NCI-H1694 (cell line): ENCODE measurements at regions not wholly inside any gene's neighbourhood (a gene's known extent, or its start where the extent isn't known, plus 50 kb on each side); places are given as distances from the start of the nearest gene placed in this dataset.
"Not testable (repeated sequence)": the region's sequence is repeated elsewhere in the genome, so short reads cannot be mapped to it uniquely, and the experiment has no call there.

Source experiments
- DNase-seq: peaks from one replicate; lab custom pipeline; 2025; lab: John Stamatoyannopoulos, UW

DNA sequence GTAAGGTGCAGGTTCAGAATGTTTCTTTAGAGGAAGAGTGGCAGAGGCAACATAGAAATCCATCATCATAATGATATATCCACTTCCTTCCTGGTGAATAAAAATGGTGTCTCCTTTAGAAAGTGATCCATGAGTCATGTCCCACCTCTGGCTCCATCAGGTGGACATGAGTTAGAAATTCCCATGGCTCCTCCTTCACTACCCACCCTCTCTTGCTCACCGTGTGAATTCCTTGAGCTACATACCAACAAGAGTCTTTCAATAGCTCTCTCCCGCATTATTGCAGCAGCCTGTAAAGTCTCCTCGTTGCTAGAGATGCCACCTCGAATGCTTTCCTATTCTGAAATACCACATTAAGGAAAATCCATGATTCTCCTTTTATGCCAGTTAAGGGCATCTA is 317.6 kb downstream of the LNPK start:
- DNase-seq, result no peak

DNA sequence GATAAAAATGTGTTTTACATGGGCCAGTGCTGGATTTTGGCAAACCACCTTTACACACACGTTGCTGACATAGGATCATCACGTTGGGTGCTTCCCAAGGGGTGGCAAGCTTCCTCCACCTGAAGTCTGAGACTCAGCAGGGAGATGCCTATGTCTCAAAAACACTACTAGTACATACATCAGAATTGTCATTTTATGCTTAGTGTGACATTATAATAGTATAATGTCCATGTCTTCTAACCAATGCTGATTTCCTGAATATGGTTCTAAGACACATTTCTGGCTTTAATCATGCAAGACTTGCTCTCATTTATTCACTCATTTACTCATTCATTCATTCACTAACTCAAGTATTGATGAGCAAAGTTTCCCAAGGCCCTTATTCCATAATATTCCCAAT is 322.3 kb downstream of the LNPK start:
- no peak for DNase-seq

DNA sequence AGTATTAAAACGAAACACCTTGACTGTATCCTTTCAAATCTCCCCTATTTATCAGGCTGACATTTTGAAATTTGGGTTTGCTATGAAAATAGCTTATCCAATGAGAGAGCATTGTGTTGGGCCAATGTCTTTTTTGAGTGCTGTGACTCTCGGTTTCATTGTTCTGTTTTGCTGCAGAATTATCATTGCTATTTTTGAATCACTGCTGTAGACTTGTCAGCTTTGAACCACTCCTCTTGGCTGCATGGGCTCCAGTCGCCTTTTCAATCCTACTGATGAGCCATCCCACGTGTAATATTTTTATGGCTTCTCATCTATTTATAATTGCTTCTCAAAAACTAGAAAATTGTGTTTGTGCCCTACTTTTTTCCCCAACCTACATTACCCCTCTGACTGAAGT is 322.8 kb downstream of the LNPK start:
- no peak for DNase-seq

DNA sequence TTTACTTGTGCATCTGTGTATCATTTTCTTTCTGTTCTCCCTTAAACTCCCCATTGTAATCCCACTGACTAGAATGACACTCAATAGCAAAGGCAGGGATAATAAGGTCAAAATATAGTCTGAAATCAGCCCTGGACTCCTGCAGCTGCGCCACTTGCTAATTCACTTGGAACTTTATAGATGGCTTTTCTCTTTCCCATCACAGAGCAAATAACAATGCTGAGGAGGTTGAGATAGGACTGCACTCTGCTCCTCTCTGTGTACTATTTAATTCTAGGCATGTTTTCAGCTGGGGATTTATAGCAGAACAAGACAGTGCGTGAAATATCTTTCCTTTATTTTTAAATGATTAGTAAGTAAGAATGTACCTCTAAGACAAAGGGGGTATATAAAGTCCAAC is 324.2 kb downstream of the LNPK start:
- DNase-seq, result no peak

DNA sequence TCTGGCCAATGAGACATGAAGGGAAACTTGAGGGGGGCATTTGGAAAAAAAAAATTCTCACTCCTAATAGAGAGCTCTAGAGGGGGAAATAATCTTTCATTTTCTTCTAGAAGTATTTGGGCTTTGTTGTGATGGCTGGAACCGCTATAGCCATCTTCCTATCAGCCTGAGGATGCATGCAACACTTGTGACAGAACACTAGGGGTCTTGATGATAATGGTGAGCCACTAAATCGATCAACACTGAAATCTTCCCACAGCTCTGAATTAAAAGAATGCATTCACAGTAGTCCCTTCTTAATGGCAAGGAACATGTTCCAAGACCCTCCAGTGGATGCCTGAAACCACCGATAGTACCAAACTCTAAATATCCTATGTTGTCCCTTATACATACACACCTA is 325.3 kb downstream of the LNPK start:
- no peak for DNase-seq

DNA sequence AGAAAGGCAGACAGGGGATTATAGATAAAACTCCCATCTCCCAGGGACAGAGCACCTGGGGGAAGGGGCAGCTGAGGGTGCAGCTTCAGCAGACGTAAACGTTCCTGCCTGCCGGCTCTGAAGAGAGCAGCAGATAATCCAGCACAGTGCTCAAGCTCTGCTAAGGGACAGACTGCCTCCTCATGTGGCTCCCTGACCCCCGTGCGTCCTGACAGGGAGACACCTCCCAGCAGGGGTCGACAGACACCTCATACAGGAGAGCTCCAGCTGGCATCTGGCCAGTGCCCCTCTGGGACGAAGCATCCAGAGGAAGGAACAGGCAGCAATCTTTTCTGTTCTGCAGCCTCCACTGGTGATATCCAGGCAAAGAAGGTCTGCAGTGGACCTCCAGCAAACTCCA is 333.3 kb downstream of the LNPK start:
- DNase-seq, result not testable (repeated sequence)

DNA sequence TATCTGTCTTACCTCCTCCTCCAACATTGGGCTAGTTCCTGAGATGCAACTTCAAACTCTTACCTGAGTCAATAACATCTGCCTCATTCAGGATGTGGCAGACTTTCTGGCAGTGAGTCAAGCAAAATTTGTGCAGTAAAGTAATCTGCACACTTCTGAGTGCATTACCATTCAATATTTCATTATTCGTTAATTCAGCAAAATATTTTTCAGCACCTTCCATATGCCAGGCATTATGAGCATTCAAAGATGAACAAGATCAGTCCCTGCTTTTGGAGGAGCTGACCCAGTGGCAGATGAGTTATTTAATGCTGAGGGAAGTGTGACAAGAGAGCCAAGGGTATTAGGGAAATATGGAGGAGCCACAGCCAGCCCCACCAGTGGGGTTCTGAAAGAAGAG is 339.7 kb downstream of the LNPK start:
- DNase-seq, result no peak

DNA sequence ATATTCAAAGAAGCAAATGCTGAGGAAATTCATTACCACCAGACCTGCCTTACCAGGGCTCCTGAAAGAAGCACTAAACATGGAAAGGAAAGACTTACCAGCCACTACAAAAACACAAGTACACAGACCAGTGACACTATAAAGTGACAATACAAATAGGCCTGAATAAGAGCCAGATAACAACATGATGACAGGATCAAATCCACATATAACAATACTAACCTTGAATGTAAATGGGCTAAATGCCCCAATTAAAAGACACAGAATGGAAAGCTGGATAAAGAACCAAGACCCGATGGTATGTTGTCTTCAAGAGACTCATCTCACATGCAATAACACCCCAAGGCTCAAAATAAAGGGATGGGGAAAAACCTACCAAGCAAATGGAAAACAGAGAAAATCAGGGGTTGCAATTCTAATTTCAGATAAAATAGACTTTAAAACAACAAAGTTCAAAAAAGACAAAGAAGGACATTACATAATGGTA is 353.4 kb downstream of the LNPK start:
- no peak for DNase-seq

DNA sequence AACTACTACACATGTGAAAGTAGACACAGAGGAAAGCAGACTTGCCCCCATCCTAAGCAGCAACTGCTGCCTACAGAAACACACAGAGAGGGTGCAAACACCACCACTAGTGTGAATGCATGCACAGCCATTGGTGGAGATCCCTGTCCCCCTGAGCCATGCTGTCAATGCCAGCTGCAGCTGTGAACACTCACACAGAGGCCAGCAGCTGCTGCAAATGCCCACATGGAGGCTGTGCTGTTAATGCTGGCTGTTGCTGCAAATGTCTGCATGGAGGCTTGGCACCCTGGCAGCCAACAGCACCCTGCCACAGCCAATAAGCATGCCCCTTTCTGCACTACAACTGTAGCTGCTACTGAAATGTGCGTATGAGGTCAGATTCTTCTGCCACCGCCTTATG is 355.0 kb downstream of the LNPK start:
- no peak for DNase-seq

DNA sequence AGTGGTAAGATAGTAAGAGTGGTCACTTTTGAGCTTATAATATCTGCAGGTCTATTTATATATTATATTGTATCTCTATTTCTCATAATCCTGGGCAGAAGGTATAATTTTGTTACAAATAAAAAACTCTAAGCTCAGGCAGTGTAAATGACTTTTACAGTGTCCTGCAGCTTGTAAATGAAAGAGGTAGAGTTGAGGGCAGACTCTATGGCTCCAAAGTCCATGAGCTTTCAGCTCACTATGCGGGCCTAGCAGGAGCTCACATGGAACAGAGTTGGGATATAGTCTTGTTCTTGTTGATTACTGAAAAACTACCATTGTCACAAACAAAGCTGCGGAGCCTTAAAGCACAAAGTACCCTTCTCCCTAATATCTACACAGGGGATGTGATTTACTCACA is 361.4 kb downstream of the LNPK start:
- DNase-seq, result no peak

DNA sequence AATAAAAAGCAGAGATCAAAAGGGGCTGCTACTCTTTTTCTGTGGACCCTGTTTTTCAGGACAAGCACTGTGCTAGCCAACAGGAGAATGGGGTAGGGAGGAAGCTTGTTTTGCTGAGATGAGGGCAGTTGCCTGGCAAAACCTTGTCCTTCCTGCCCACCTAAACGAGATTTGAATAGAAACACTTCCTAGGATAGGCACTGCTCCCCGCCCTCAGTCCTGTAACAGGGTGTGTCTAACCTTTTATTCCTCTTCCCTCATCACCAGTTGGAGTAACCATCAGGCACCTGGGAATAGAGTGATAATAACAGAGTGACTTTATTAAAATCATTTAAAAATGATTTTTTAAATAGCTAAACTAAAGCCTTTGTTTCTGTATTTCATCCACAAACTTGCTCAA is 368.8 kb downstream of the LNPK start:
- DNase-seq, result no peak

DNA sequence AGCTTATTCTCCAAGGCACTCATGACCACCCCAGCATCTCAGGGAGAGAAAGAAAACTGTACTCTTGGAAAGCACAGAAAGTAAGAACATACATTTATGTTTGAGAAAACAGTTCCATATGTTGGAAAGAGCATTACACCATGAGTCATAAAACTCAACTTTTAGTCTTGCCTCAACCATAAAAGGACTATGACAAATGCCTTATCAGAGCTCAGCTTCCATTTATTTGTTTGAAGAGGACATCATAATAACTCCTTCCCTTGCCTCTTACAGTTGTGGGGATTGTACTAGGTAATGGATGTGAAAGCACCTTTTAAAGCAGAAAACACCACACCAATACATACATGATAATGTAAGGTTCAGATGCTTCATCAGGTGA is 370.8 kb downstream of the LNPK start:
- no peak for DNase-seq

DNA sequence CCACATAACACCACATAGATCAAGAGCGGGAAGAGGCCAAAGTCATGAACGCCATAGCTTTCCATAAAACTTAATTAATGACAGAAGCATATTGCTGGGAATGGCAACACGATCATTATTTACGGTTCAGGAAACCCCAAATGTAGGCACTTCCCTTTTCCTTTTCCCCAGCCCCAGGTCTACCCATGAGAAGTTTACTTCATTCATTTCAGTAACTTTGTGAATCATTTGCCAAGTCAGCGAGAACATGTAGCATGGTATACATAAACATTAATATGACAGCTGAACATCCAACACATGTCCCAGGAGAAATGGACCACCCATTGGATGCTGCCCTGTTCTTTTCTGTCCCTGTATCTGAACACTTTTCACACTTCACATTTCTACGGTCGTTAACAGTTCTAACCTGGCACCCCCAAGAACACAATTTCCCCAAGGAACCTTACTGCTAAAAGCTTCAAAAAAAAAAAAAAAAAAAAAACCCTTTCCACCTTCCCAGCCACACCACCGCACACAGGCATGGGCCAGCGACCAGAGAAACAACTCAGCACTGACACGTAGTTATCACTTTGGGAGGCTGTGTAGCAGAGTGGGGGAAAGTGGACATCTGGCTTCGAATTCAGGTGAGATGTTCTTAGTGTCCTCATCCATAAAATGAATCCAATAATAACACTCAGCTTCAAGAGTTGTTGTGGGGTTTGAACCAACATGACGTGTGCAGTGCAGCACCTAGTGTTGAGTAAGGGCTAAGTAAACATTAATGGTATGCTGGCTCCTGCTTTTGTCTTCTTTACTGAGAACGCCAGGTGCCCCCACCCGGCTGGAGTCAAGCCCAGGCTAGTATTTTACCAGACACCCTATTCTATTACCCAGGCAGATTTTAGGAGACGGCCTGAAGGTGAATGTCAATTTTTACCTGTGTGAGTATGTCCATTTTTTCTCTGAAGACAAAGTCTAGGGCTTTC is 371.5 kb downstream of the LNPK start:
- DNase-seq, result no peak

DNA sequence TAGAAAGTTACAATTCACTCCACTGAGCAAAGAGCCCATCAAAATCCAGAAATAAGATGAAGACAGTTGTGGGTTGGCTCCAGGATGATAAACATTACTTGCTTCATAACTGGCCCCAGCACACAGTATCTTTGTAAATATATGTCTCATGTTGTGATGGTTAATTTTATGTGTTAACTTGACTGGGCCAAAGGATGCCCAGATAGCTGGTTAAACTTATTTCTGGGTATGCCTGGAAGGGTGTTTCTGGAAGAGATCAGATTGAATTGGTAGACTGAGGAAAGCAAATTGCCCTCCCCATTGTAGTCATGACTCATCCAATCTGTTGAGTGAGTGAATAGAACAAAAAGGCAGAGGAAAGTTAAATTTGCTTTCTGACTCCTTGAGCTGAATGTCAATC is 373.8 kb downstream of the LNPK start:
- DNase-seq, result no peak

DNA sequence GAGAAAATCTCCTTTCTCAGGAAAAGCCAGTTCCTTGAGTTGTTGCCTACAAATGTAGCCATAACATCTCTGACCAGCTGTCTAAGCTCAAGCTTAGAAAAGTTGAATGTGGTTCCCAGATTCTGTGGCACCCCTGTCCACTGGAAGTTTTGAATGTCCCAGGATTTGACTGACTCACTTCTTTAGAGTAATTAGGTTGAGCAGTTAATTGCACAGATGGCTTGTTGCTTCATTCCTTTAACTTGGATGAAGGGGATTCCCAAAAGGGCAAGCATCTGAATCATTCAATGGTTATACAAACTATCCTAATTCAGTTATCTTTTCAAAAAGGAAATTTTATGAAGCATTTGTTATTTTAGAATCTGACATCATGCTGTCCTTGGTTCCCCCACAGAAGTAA is 374.7 kb downstream of the LNPK start:
- no peak for DNase-seq

DNA sequence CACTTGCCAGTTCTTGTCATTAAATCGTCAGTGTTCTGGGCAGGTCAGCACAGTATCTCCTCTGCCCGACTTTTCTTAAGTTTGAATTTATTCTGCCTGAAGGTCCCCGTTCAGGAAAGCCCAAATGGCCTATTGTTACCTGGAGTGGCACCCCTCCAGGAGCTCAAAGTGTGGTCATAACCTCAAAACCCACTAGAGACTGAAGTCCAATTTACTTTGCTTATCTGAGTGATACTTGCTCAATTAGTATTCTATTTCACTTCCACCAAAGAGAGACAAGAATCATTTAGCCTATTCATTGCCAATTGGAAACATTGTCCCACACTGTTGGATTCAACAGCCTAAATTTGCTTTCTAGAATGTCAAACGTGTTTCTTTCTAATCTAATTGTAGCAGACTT is 375.3 kb downstream of the LNPK start:
- DNase-seq, result no peak

DNA sequence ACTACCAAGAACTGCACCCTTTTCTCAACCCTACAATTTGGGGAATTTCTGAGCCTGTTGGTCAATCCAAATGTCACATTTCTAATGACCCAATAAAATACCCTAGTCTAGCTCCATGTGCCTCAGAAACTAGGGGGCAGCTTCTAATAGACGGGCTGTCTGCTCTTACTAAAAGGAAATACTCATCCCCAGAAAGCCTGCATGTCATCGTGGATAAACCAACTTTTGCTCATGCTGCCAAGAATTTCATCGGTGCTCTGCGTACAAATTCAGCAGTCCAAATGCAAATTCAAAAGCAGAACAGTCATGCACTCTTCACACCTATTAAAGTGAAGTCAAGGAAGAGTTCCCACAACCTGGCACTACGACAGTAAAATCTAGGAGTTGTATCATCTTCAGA is 377.3 kb downstream of the LNPK start:
- DNase-seq, result no peak

DNA sequence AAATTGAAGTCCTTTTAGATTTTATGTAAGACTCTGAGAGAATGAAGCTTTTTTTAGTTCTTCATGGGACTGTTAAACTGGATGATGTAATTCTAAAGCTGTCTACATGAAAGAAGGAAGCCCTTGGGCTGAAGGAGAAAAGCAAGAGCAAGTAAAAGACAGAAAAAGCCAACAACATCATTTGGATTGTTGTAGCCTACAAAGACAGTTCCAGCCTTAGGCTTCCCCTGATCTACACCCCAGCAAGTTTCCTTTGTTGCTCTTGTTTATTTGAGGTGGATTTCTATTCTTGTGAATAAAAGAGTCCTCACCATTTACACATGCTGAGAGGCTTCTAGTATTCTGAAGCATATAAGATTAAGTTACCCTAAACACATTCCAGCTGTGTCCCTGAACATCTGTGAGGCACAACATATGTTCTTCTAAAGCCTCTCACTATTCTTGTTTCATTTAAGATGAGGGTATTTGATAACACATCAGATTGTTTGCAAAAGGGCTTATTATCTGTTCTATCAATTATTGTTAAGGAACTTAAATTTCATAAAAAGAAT is 377.8 kb downstream of the LNPK start:
- DNase-seq, result no peak

DNA sequence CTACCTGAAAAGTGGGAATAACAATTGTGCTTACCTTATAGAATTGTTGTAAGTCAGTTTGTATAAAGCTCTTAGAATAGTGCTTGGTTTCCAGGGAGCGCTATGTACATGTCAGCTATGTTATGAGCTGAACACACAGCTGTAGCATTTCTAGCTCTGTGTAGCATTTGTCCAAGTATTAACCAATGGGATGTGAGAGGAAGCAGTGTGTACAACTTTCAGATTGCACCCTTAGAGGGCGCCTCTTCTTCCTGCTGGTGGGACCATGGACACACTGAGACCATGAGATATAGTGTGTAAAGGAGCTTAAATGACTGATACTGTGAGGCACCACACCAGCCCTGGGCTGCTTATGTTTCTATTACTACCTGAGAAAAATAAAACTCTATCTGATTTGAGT is 380.2 kb downstream of the LNPK start:
- no peak for DNase-seq

DNA sequence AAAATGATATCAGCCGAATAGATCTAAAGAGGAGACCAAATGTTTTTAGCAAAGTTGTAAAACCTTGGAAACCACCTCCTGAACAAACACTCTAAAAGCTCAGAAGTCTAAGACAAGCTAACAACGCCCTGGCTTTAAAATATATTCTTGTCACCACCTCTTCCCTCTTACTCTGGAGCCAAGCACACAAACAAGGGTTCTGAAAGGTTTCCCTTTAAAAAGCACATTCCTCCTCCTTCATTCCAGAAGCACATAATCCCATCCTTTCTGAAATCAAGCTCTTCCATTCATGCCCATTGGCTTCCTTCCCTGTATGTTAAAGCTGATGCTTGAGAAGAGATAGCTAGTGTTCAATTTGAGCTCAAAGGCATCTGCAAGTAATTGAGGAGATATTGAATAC is 382.0 kb downstream of the LNPK start:
- DNase-seq, result no peak

DNA sequence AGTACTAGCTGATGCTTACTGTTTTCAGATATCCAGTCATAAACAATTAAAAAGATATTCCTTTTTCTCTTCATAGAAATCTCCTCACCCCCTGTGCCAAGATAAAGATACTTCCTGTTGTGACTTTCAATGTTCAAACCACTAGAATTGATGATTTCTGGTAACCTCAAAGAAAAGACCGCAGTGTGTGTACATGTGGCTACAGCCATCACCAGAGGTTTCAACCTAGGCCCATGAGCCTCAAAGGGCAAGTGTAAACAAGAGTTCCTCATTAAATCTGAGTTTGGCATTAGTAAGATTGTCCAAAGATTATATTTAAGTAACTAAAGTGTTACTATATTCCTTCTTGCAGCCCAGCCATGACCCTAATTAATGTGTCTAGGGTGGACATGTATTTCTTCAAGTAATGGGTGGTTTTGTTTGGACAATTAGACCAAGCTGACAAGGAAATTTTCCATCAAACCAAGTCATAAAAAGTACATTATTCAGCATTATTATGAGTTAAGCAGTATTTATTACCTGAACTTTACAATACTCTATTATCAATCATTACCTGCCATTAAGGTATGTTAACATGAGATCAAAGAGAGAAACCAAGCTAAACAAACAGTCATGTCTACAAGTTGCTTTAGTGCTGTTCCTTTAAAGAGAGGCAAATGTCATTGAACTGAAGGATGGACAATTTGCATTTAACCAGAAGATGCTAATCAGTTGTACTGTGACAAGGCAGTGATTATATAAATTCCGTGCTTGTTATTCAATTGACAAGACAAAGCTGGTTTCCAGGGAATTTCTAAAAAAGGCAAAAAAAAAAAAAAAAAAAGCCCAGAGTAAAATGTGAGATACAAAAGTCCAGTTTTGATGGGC is 382.7 kb downstream of the LNPK start:
- no peak for DNase-seq

DNA sequence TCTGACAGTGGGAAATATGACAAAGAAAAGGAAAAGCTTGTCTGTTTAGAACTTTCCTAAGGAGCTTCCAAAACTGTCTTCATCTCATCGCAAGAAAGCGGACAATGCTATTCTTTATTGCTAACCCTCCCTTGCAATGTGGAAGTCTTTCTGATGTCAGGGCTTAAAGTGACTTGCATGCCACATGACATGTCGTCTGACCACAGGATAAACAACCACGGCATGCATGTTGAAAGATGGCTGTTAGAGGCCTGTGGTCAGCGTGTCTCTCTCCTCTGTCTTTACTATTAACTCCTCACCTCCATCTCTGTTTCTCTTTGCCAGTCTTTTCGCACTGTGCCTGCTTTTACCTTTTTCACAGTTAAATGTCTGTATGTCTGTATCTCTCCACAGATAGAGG is 389.8 kb downstream of the LNPK start:
- DNase-seq, result no peak
